PFSK-1 (cell line): ENCODE measurements at regions not wholly inside any gene's neighbourhood (a gene's known extent, or its start where the extent isn't known, plus 50 kb on each side); places are given as distances from the start of the nearest gene placed in this dataset.

Source experiments
- POLR2AphosphoS5 ChIP-seq: IDR thresholded peaks from 2 replicates; pipeline ENCODE4 v1.6.1; 2012; ENCODE audit warnings: low read depth, mild to moderate bottlenecking, control low read depth, low read length, moderate library complexity
- REST ChIP-seq, 2 experiments: IDR thresholded peaks; 2 replicates each; pipeline versions ENCODE4 v1.6.1 to v1.8.0; 2011 to 2012; ENCODE audit warnings: low read depth in 2 of 2, low read length in 2 of 2, control low read depth in 1 of 2, inconsistent platforms in 1 of 2, mild to moderate bottlenecking in 1 of 2, moderate library complexity in 1 of 2; ENCODE audit not compliant: insufficient read depth in 1 of 2
- SIN3A ChIP-seq: IDR thresholded peaks from 2 replicates; pipeline ENCODE4 v1.6.1; 2012; ENCODE audit warnings: mild to moderate bottlenecking, low read length, moderate library complexity, borderline replicate concordance; ENCODE audit not compliant: insufficient read depth
- TAF1 ChIP-seq: IDR thresholded peaks from 2 replicates; pipeline ENCODE4 v1.6.1; 2012; ENCODE audit warnings: low read length, control low read depth, borderline replicate concordance; ENCODE audit not compliant: insufficient read depth

DNA sequence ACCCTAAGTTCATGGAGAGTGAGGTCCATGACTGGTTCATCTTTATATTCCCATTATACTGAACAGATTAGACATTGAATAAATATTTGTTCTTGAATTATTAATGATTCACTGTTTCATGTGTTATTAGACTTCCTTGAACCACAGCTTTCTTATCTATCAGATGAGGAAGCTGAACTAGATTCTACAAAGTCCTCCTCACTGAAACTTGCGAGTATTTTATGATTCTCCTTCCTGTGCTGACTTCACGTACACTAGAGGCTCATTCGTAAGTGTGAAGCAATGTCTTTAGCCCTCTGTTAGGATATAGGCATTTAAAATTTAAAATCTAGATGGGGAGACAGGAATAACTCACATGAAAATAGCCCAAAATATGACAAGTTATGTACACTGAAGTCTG is 95.6 kb upstream of the IRF2BP2 start:
- TF ChIP-seq POLR2AphosphoS5 (no peak), TAF1 (no peak), SIN3A (no peak), REST (IDR thresholded peaks at IDR 0.05; ENCODE audit: insufficient read depth in 1 of 2, low read depth in 2 of 2, low read length in 2 of 2) (no peak)
